ENCODE measurements at regions not wholly inside any gene's neighbourhood (a gene's known extent, or its start where the extent isn't known, plus 50 kb on each side); places are given as distances from the start of the nearest gene placed in this dataset.

DNA sequence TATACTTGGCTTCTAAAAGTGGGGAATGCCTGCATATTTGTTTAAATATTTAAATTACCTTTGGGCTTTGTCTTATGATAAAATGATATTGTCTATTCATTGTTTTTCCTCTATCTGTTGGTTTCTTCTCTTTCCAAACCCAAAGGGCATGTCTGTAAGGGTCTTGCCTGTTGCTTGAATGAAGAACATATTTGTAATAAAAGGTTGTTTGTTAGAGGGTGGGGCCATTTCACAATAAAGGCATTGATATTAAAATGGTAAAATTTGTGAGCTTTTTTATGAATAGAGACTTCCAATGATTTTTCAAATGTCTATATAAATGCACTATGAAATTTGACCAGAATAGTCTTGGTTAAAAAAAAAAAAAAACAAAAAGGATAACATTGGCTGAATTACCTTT lies 105.2 kb downstream of the DKK1 start:
- TF ChIP-seq, protein P1, sequence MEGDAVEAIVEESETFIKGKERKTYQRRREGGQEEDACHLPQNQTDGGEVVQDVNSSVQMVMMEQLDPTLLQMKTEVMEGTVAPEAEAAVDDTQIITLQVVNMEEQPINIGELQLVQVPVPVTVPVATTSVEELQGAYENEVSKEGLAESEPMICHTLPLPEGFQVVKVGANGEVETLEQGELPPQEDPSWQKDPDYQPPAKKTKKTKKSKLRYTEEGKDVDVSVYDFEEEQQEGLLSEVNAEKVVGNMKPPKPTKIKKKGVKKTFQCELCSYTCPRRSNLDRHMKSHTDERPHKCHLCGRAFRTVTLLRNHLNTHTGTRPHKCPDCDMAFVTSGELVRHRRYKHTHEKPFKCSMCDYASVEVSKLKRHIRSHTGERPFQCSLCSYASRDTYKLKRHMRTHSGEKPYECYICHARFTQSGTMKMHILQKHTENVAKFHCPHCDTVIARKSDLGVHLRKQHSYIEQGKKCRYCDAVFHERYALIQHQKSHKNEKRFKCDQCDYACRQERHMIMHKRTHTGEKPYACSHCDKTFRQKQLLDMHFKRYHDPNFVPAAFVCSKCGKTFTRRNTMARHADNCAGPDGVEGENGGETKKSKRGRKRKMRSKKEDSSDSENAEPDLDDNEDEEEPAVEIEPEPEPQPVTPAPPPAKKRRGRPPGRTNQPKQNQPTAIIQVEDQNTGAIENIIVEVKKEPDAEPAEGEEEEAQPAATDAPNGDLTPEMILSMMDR (conservative IDR thresholded peaks at IDR 0.05): no peak

More for the DNA sequence above, 105.2 kb downstream of the DKK1 start:
- Mint-ChIP-seq H3K4me1 (peaks cover 0 to 2% of the 10 kb centered on the region in 2 experiments; a peak in 2 of 4 replicates), H3K27ac (no peak overlapping the region), H3K36me3 (ENCODE audit: insufficient read depth in 1 of 3, low read depth in 3 of 3) (no peaks in the 10 kb centered on the region), H3K4me3 (no peak overlapping the region), H3K9me3 (no peaks in the 10 kb centered on the region), H3K27me3 (ENCODE audit: low read depth) (no peaks in the 10 kb centered on the region)
- Histone ChIP-seq H3K18ac (ENCODE audit: insufficient read length, low read depth, low read length) (no peak overlapping the region), H3K79me2 (ENCODE audit: insufficient read depth, low read length) (no peaks in the 10 kb centered on the region), H2BK12ac (ENCODE audit: insufficient read length, low read depth, low read length) (no peak overlapping the region), H4K20me1 (ENCODE audit: control insufficient read depth, insufficient read depth, insufficient read length) (no peaks in the 10 kb centered on the region), H2AK5ac (ENCODE audit: insufficient read length, low read length) (no peak overlapping the region), H3K9ac (ENCODE audit: extremely low read depth, insufficient read length, low read length) (no peak overlapping the region), H3K56ac (ENCODE audit: insufficient read length, low read depth, low read length) (no peak overlapping the region), H3K4me1 (ENCODE audit: insufficient read depth, low read length) (no peaks in the 10 kb centered on the region), H2BK20ac (ENCODE audit: low read depth, low read length, poor library complexity, severe bottlenecking) (no peak overlapping the region), H4K8ac (replicated peaks; ENCODE audit: insufficient read length, low read depth, low read length) (no peak overlapping the region), H3K23me2 (ENCODE audit: insufficient read length, low read depth, low read length, poor library complexity, severe bottlenecking) (no peaks in the 10 kb centered on the region), H3K9me3 (ENCODE audit: control insufficient read depth, low read depth, low read length) (no peaks in the 10 kb centered on the region), H3K4ac (ENCODE audit: low read depth, low read length) (no peak overlapping the region), H3K27me3 (ENCODE audit: insufficient read depth, low read length) (no peaks in the 10 kb centered on the region), H2AFZ (ENCODE audit: low read length) (no peak overlapping the region), H3T11ph (ENCODE audit: low read length) (no peak overlapping the region), H3K4me2 (ENCODE audit: insufficient read depth, insufficient read length, low read length) (no peak overlapping the region), H3K79me1 (ENCODE audit: insufficient read depth, low read depth, low read length, poor library complexity, severe bottlenecking) (no peaks in the 10 kb centered on the region), H2BK120ac (ENCODE audit: low read depth, low read length, poor library complexity, severe bottlenecking) (no peak overlapping the region), H2BK15ac (ENCODE audit: low read depth, low read length) (no peak overlapping the region), H3K14ac (ENCODE audit: insufficient read depth, low read length) (no peak overlapping the region), H3K27ac (ENCODE audit: insufficient read length, low read depth, low read length) (no peak overlapping the region), H4K5ac (ENCODE audit: insufficient read length, low read depth, low read length) (no peak overlapping the region), H2BK5ac (ENCODE audit: insufficient read length, low read length) (no peak overlapping the region), H4K91ac (ENCODE audit: insufficient read length, low read depth, low read length) (no peak overlapping the region), H3K23ac (ENCODE audit: insufficient read length, low read depth, low read length) (no peak overlapping the region)
- no peak for DNase-seq
